Progenitor cell of endocrine pancreas (in vitro differentiated cells): ENCODE measurements at regions not wholly inside any gene's neighbourhood (a gene's known extent, or its start where the extent isn't known, plus 50 kb on each side); places are given as distances from the start of the nearest gene placed in this dataset.

Source experiments
- DNase-seq: peaks from one replicate; pipeline ENCODE4 v3.0.0; 2021; ENCODE audit warnings: low spot score; ENCODE audit not compliant: unreplicated experiment
- H3K27ac Mint-ChIP-seq: 2 replicates; pipeline ENCODE4 v1.8.0; 2021; ENCODE audit warnings: mild to moderate bottlenecking, moderate library complexity, mixed read lengths
- H3K27me3 Mint-ChIP-seq: 2 replicates; pipeline ENCODE4 v1.8.0; 2021; ENCODE audit warnings: mixed read lengths
- H3K36me3 Mint-ChIP-seq: 2 replicates; pipeline ENCODE4 v1.8.0; 2022; ENCODE audit warnings: mixed read lengths; ENCODE audit not compliant: insufficient read depth
- H3K4me1 Mint-ChIP-seq: 2 replicates; pipeline ENCODE4 v1.8.0; 2021; ENCODE audit warnings: low read depth, mixed read lengths
- H3K4me3 Mint-ChIP-seq: 2 replicates; pipeline ENCODE4 v1.8.0; 2021; ENCODE audit warnings: low read depth, mild to moderate bottlenecking, moderate library complexity, mixed read lengths
- H3K9me3 Mint-ChIP-seq: 2 replicates; pipeline ENCODE4 v1.8.0; 2021; ENCODE audit warnings: low read depth, mixed read lengths
- CTCF ChIP-seq: fragments of 200-600 bp; sonication (generic); IDR thresholded peaks from one replicate; pipeline ENCODE4 v1.5.0; 2021; ENCODE audit warnings: antibody characterized with exemption, mild to moderate bottlenecking; ENCODE audit not compliant: unreplicated experiment

GRCh38 chr11:69878927-69879728, 59.9 kb upstream of the FGF3 start:
- Mint-ChIP-seq H3K4me3 (no peak overlapping the region), H3K4me1 (no peaks in the 10 kb centered on the region)
- no peak for DNase-seq

DNA sequence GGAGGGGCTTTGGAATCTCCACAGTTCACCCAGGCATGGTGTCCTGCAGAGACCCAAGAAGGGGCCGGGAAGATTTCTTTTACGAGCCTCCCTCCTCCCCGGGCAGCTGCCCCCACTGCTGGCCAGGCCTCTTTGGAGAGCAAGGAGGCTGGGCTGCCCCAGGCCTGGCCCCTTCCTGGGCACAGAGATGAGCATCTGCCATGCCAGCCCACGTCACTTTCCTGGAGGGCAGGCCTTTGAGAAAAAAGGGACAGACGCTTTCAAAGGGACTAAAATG, 60.5 kb upstream of the FGF3 start:
- no peaks in the 10 kb centered on the region for H3K9me3 Mint-ChIP-seq
- DNase-seq, result no peak
- peaks cover 6% of the 10 kb centered on the region for H3K27me3 Mint-ChIP-seq
- no peaks in the 10 kb centered on the region for H3K36me3 Mint-ChIP-seq
- H3K4me1 Mint-ChIP-seq, result no peaks in the 10 kb centered on the region
- H3K27ac Mint-ChIP-seq, result no peak overlapping the region
- TF ChIP-seq CTCF, result no peak
- H3K4me3 Mint-ChIP-seq, result no peak overlapping the region

More at GRCh38 chr11:69878927-69879728, 59.9 kb upstream of the FGF3 start:
- no peak for TF ChIP-seq CTCF
- Mint-ChIP-seq H3K27me3 (peaks cover 5% of the 10 kb centered on the region), H3K27ac (no peak overlapping the region), H3K9me3 (no peaks in the 10 kb centered on the region), H3K36me3 (no peaks in the 10 kb centered on the region)

DNA sequence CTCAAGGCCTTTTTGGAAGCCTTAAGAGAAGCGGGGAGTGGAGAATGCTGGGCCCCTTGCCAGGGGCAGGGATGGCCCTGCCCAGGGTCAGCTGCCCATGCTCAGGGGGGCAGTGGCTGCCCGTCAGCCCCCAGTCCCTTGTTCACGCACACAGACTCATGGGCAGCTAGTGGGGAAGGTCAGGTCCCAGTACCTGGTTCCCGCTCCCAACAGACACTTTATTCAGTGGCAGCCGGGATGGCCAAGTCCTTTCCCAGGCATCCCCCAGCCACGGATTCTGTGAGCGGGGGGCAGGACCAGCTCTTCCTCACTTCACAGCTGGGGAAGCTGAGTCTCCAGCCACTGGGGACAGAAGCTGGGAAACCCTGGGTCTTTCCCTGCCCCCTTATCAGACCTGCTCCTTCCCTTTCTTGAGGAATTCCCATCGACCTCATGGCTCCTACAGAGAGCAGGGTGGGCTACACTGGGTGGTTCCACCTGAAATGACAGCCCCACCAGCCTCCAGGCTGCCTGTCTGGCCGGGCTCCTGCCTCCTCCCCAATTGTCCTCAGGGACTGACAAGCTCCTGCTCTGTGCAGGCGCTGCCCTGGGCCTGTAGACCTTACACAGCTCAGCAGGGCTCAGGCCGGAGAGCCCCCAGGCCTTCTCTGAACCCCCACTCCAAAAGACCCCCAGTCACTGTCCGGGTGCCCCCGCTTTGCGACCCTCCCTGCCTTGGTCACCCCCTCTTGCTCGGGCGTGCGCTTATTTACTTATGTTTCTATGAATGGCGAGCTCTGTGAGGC, 61.0 kb upstream of the FGF3 start:
- Mint-ChIP-seq H3K4me3 (no peak overlapping the region), H3K27ac (no peak overlapping the region), H3K4me1 (no peaks in the 10 kb centered on the region), H3K9me3 (no peaks in the 10 kb centered on the region), H3K36me3 (no peaks in the 10 kb centered on the region), H3K27me3 (peaks cover 6% of the 10 kb centered on the region)
- no peak for DNase-seq
- no peak for TF ChIP-seq CTCF

DNA sequence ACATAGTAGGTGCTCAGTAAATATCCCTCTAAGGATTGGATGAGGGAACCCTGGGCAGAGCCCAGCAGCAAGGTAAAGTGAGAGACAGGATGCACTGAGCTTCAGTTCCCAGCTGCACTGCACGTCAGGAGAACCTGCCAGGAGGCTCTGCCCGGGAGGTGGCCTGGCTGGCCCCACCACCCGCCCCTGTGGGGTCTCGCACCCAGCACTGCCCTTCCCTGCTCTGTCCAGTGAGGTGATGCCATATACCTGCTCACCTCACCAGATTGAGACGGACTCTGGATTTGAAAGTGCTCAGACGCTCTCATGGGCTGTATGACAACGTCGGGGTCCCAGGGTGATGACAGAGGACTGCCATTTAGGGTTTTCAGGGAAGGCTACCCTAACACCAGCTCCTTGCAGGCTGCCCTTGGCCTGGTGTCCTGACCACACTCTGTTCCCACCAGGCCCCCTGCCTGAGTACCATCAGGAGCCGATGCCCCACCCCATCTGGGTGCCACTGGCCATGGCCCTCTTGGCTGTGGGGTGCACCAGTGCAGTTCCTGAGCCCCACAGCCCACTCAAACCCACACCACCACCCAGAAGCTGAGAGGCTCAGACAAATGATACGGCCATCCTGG, 61.7 kb upstream of the FGF3 start:
- Mint-ChIP-seq H3K27ac (no peak overlapping the region), H3K4me3 (no peak overlapping the region), H3K9me3 (no peaks in the 10 kb centered on the region), H3K4me1 (no peaks in the 10 kb centered on the region), H3K27me3 (peaks cover 6% of the 10 kb centered on the region), H3K36me3 (no peaks in the 10 kb centered on the region)
- no peak for TF ChIP-seq CTCF
- no peak for DNase-seq

GRCh38 chr11:69881467-69882269, 62.5 kb upstream of the FGF3 start:
- Mint-ChIP-seq H3K9me3 (no peaks in the 10 kb centered on the region), H3K27me3 (peaks cover 3% of the 10 kb centered on the region), H3K36me3 (no peaks in the 10 kb centered on the region)

More at GRCh38 chr11:69881467-69882269, 62.5 kb upstream of the FGF3 start:
- peak; percentile 37 for TF ChIP-seq CTCF
- no peak for DNase-seq
- no peak overlapping the region for H3K27ac Mint-ChIP-seq
- no peak overlapping the region for H3K4me3 Mint-ChIP-seq
- H3K4me1 Mint-ChIP-seq, result no peaks in the 10 kb centered on the region
